Activated CD8-positive, alpha-beta T cell treated with anti-CD3 and anti-CD28 coated beads for 36 hours (primary cell): ENCODE measurements at regions not wholly inside any gene's neighbourhood (a gene's known extent, or its start where the extent isn't known, plus 50 kb on each side); places are given as distances from the start of the nearest gene placed in this dataset.

Source experiments
- ATAC-seq: fragments of 200-7000 bp; cut with Tn5 transposase; one replicate; pipeline ENCODE4 v1.10.0; 2021; ENCODE audit warnings: mild to moderate bottlenecking, moderate library complexity
- CTCF ChIA-PET: fragments of 350-600 bp; sonication (Branson Sonifier 250); formaldehyde crosslinking; loops from one replicate; lab custom pipeline; 2021; ENCODE audit warnings: antibody characterized with exemption; lab: Charles Lee
- POLR2A ChIA-PET: fragments of 350-600 bp; sonication (Branson Sonifier 250); formaldehyde crosslinking; loops from one replicate; lab custom pipeline; 2021; ENCODE audit warnings: antibody characterized with exemption; lab: Charles Lee
- DNase-seq: peaks from one replicate; pipeline ENCODE4 v3.0.0-alpha.2; 2020
- H3K27ac Mint-ChIP-seq: one replicate; pipeline ENCODE4 v1.8.0; 2021; ENCODE audit warnings: mild to moderate bottlenecking, mixed read lengths
- H3K27me3 Mint-ChIP-seq: one replicate; pipeline ENCODE4 v1.8.0; 2021; ENCODE audit warnings: mixed read lengths
- H3K36me3 Mint-ChIP-seq: one replicate; pipeline ENCODE4 v1.8.0; 2021; ENCODE audit warnings: low read depth, mixed read lengths
- H3K4me1 Mint-ChIP-seq: one replicate; pipeline ENCODE4 v1.8.0; 2021; ENCODE audit warnings: low read depth, mixed read lengths
- H3K4me3 Mint-ChIP-seq: one replicate; pipeline ENCODE4 v1.8.0; 2021; ENCODE audit warnings: mild to moderate bottlenecking, moderate library complexity, mixed read lengths
- H3K9me3 Mint-ChIP-seq: one replicate; pipeline ENCODE4 v1.8.0; 2021; ENCODE audit warnings: mixed read lengths
- CTCF ChIP-seq: fragments of 200-600 bp; IDR thresholded peaks from one replicate; pipeline ENCODE4 v1.8.0; 2022; ENCODE audit warnings: antibody characterized with exemption, mild to moderate bottlenecking
- intact Hi-C: fragments of 100-400 bp; cut with micrococcal nuclease; formaldehyde crosslinking; loops from one replicate; pipeline ENCODE4 v1.10.0; 2022

- no peak for ATAC-seq
These were observed 276.8 kb upstream of the POU3F3 start for GRCh38 chr2:104577143-104577542.

GRCh38 chr2:104582471-104582870, 271.4 kb upstream of the POU3F3 start:
- Mint-ChIP-seq H3K9me3 (no peaks in the 10 kb centered on the region), H3K4me3 (no peak overlapping the region), H3K27me3 (no peaks in the 10 kb centered on the region), H3K36me3 (no peaks in the 10 kb centered on the region), H3K4me1 (no peaks in the 10 kb centered on the region), H3K27ac (no peak overlapping the region)
- ATAC-seq (no peak), DNase-seq (no peak)
- no peak for TF ChIP-seq CTCF
- intact Hi-C loops: no loop called here
- ChIA-PET CTCF (no interaction called here), POLR2A (no interaction called here)

More at GRCh38 chr2:104577143-104577542, 276.8 kb upstream of the POU3F3 start:
- no peak for TF ChIP-seq CTCF
- Mint-ChIP-seq H3K36me3 (no peaks in the 10 kb centered on the region), H3K27me3 (no peaks in the 10 kb centered on the region), H3K9me3 (no peaks in the 10 kb centered on the region), H3K4me3 (no peak overlapping the region), H3K4me1 (no peaks in the 10 kb centered on the region), H3K27ac (no peak overlapping the region)
- intact Hi-C loops: no loop called here
- ChIA-PET POLR2A (no interaction called here), CTCF (no interaction called here)
- DNase-seq: no peak

- POLR2A ChIA-PET: no interaction called here
- intact Hi-C loops: no loop called here
- Mint-ChIP-seq H3K27me3 (no peaks in the 10 kb centered on the region), H3K9me3 (no peaks in the 10 kb centered on the region), H3K4me1 (no peaks in the 10 kb centered on the region), H3K4me3 (no peak overlapping the region), H3K36me3 (no peaks in the 10 kb centered on the region), H3K27ac (no peak overlapping the region)
- CTCF ChIA-PET: no interaction called here
- no peak for ATAC-seq
- no peak for DNase-seq
- no peak for TF ChIP-seq CTCF
These were observed 270.1 kb upstream of the POU3F3 start for GRCh38 chr2:104583811-104584210.

GRCh38 chr2:104584393-104584792, 269.5 kb upstream of the POU3F3 start:
- Mint-ChIP-seq H3K4me3 (no peak overlapping the region), H3K4me1 (no peaks in the 10 kb centered on the region), H3K27me3 (no peaks in the 10 kb centered on the region), H3K27ac (no peak overlapping the region), H3K36me3 (no peaks in the 10 kb centered on the region), H3K9me3 (no peaks in the 10 kb centered on the region)
- ChIA-PET POLR2A (no interaction called here), CTCF (no interaction called here)
- DNase-seq (no peak), ATAC-seq (no peak)
- no peak for TF ChIP-seq CTCF
- intact Hi-C loops: no loop called here

GRCh38 chr2:104595576-104595975, 258.3 kb upstream of the POU3F3 start:
- DNase-seq: no peak
- peaks cover 4% of the 10 kb centered on the region for H3K27me3 Mint-ChIP-seq
- H3K9me3 Mint-ChIP-seq: peaks cover 3% of the 10 kb centered on the region
- H3K36me3 Mint-ChIP-seq: no peaks in the 10 kb centered on the region
- ChIA-PET CTCF (no interaction called here), POLR2A (no interaction called here)
- no peaks in the 10 kb centered on the region for H3K4me1 Mint-ChIP-seq
- intact Hi-C loops: no loop called here
- no peak for ATAC-seq
- no peak for TF ChIP-seq CTCF
- no peak overlapping the region for H3K27ac Mint-ChIP-seq
- H3K4me3 Mint-ChIP-seq: no peak overlapping the region
